ENCODE measurements at regions not wholly inside any gene's neighbourhood (a gene's known extent, or its start where the extent isn't known, plus 50 kb on each side); places are given as distances from the start of the nearest gene placed in this dataset.

- TF ChIP-seq CTCF (IDR thresholded peaks at IDR 0.05; ENCODE audit: poor library complexity) (no peak), EZH2 (IDR thresholded peaks at IDR 0.05; ENCODE audit: borderline replicate concordance) (no peak)
Measured at GRCh38 chr2:53004413-53004812, 763.2 kb upstream of the CHAC2 start.
